ENCODE measurements at regions not wholly inside any gene's neighbourhood (a gene's known extent, or its start where the extent isn't known, plus 50 kb on each side); places are given as distances from the start of the nearest gene placed in this dataset.

DNA sequence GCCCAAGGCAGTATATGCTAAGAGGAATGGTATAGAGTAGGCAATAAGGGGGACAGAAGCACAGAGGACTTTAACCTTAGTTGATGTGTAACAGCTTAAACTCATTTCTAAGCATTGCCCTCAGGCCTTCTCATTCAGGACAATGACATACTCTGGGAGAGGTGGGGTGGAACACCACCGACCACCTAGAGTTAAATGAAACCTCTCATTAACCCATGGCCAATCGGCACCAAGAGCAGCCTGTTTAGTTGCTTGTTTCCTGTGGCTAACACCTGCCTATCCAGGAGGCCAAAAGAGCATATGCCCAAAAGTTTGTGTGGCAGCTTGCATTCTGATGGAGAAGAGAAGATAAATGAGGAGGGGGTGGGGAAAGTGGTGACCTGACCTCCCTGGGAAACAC, 50.0 kb downstream of the PABIR2 start:
- TF ChIP-seq, protein P1, sequence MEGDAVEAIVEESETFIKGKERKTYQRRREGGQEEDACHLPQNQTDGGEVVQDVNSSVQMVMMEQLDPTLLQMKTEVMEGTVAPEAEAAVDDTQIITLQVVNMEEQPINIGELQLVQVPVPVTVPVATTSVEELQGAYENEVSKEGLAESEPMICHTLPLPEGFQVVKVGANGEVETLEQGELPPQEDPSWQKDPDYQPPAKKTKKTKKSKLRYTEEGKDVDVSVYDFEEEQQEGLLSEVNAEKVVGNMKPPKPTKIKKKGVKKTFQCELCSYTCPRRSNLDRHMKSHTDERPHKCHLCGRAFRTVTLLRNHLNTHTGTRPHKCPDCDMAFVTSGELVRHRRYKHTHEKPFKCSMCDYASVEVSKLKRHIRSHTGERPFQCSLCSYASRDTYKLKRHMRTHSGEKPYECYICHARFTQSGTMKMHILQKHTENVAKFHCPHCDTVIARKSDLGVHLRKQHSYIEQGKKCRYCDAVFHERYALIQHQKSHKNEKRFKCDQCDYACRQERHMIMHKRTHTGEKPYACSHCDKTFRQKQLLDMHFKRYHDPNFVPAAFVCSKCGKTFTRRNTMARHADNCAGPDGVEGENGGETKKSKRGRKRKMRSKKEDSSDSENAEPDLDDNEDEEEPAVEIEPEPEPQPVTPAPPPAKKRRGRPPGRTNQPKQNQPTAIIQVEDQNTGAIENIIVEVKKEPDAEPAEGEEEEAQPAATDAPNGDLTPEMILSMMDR (IDR thresholded peaks at IDR 0.05; ENCODE audit: low read depth, low read length): no peak
- no peak for DNase-seq (ENCODE audit: low read depth, low spot score)
- in situ Hi-C loops (cut with HindIII; ENCODE audit: low sequenced_read_pairs): no loop called here
- no peak overlapping the region for H3K4me3 ChIP-seq (ENCODE audit: low read depth, low read length)

DNA sequence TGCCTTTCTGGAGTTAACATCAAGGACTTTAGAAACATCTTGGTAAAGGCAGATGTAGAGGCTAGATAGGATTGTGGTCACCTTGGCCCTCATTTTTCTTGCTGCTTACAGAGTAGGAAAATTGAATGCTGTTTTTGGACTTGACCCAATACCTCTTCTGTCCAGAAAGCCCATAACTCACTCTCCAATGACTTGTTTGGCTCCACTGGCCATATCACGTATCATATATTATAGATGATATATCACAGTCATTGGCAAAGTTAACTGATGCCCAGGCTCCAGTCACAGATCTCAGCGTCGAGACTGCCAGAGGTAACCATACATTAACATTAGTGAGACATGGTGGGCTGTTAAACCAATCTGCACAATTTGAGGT, 50.6 kb downstream of the PABIR2 start:
- no peak overlapping the region for H3K4me3 ChIP-seq (ENCODE audit: low read depth, low read length)
- no peak for DNase-seq (ENCODE audit: low read depth, low spot score)
- in situ Hi-C loops (cut with HindIII; ENCODE audit: low sequenced_read_pairs): no loop called here
- TF ChIP-seq, protein P1 (IDR thresholded peaks at IDR 0.05; ENCODE audit: low read depth, low read length): no peak

DNA sequence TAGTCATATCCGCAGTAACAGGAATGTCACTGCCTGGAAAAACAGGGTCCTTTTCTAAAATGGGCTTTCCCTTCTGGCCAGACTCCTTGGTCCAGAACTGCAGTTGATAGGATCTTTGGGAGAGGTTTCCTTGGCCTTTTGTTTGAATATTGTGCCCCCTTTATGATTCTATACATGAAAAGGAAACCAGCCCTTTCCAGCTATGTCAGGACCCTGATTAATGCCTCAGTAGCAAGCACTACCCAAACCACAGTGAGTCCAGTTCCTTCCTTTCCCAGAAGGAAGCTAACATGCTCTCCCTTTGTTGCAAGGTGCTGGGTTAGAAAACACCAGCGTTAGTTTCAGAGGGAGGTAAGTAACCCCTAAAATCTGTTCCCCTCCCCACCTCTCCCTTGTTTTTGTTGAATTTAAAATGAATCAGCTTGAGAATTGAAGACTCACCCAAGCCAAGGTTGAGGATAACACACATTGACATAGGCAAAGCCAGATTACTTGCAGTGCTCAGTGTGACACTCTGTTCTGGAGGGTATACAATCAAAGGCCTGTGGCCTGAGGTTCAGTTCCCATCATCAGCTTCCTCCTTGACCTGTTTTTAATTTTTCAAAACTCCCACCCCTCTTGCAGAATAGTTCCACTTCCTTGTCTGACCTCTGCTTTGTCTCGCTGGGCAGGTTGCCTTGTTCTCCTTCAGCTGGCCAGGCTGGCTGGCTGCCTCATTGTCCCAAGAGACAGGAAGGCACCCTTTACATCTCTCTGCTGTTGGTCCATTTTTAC, 51.2 kb downstream of the PABIR2 start:
- no peak overlapping the region for H3K4me3 ChIP-seq (ENCODE audit: low read depth, low read length)
- TF ChIP-seq, protein P1 (IDR thresholded peaks at IDR 0.05; ENCODE audit: low read depth, low read length): no peak
- in situ Hi-C loops (cut with HindIII; ENCODE audit: low sequenced_read_pairs): no loop called here
- DNase-seq (ENCODE audit: low read depth, low spot score): no peak

DNA sequence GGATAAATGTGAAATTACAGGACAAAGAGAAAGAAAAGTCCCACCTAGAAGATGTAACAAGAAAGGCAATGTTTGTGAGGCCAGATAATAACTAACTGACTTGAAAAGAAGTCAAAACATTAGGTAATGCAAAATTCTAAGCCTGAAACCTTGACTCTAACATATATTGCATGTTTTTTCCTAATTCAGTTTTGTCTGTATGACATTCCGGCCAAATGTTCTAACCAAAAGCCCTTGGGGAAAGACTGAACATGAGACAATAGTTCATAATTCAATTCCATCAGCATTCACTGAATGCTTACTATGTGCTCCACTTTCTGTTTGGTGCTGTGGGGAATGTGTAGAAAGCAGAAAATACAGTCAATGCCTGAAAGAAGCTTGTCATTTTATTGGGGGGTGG, 53.9 kb downstream of the PABIR2 start:
- in situ Hi-C loops (cut with HindIII; ENCODE audit: low sequenced_read_pairs): no loop called here
- DNase-seq (ENCODE audit: low read depth, low spot score): peak; percentile 23
- H3K4me3 ChIP-seq (ENCODE audit: low read depth, low read length): no peak overlapping the region
- TF ChIP-seq, protein P1 (IDR thresholded peaks at IDR 0.05; ENCODE audit: low read depth, low read length): no peak

DNA sequence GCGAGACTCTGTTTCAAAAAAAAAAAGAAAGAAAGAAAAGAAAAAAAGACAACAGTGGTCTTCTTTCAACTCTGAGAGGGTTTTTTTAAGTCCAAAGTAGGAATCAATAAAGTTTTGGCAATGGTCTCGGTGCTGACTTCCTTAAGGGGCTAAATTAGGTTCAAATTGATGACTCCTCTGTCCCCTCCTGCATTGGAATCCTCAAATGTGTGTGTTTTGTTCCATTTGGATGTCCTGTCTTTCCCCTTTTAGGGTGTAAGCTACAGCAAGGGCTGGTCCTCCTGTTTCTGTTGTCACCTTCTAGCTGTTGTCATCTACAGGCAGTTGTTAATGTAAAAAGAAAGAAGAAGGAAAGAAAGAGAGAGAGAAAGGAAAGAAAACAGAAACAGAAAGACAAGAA, 54.4 kb downstream of the PABIR2 start:
- TF ChIP-seq, protein P1 (IDR thresholded peaks at IDR 0.05; ENCODE audit: low read depth, low read length): no peak
- no peak for DNase-seq (ENCODE audit: low read depth, low spot score)
- in situ Hi-C loops (cut with HindIII; ENCODE audit: low sequenced_read_pairs): no loop called here
- no peak overlapping the region for H3K4me3 ChIP-seq (ENCODE audit: low read depth, low read length)

DNA sequence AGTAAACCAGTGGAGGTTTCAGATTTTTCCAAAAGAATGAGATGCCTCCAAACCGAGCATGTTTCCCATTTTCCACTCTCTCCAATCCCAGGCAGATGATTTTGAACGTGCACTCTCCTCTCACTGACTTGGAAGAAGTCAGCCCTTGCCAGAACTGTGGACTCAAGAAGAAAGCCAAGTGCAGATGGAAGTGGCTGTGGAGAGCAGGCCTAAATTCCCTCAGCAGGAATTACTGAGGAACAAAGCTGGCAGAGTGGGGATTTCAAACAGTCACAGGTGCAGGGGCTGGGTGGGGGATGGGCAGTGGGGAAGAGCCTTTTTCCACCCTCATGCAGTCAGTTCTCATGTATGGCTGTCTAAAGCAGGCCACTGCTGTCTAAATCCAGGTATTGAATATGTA, 55.3 kb downstream of the PABIR2 start:
- TF ChIP-seq, protein P1 (IDR thresholded peaks at IDR 0.05; ENCODE audit: low read depth, low read length): no peak
- no peak overlapping the region for H3K4me3 ChIP-seq (ENCODE audit: low read depth, low read length)
- no peak for DNase-seq (ENCODE audit: low read depth, low spot score)
- in situ Hi-C loops (cut with HindIII; ENCODE audit: low sequenced_read_pairs): no loop called here
